ENCODE measurements at regions not wholly inside any gene's neighbourhood (a gene's known extent, or its start where the extent isn't known, plus 50 kb on each side); places are given as distances from the start of the nearest gene placed in this dataset.

DNA sequence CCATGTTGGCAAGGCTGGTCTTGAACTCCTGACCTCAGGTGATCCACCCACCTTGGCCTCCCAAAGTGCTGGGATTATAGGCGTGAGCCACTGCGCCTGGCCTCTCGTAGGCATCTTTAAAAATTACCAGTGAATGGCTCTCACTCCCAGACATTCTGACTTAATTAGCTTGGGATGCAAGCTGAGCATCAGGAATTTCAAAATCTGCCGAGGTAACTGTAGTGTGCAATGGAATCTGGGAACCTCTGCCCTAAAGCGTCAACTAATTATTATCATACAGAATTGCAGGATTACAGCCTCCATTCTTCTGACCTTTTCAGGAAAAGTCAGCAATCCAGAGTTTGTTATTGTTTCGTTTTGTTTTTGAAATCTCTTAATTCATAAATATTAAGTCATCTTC is 213.4 kb upstream of the DMAC1 start:
- TF ChIP-seq, protein P1, sequence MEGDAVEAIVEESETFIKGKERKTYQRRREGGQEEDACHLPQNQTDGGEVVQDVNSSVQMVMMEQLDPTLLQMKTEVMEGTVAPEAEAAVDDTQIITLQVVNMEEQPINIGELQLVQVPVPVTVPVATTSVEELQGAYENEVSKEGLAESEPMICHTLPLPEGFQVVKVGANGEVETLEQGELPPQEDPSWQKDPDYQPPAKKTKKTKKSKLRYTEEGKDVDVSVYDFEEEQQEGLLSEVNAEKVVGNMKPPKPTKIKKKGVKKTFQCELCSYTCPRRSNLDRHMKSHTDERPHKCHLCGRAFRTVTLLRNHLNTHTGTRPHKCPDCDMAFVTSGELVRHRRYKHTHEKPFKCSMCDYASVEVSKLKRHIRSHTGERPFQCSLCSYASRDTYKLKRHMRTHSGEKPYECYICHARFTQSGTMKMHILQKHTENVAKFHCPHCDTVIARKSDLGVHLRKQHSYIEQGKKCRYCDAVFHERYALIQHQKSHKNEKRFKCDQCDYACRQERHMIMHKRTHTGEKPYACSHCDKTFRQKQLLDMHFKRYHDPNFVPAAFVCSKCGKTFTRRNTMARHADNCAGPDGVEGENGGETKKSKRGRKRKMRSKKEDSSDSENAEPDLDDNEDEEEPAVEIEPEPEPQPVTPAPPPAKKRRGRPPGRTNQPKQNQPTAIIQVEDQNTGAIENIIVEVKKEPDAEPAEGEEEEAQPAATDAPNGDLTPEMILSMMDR (IDR thresholded peaks at IDR 0.05; ENCODE audit: poor library complexity, severe bottlenecking): no peak
- TF ChIP-seq TAF1 (IDR thresholded peaks at IDR 0.05; ENCODE audit: low read depth) (no peak), POLR2AphosphoS5 (IDR thresholded peaks at IDR 0.05) (no peak), MXI1 (conservative IDR thresholded peaks at IDR 0.05; ENCODE audit: poor library complexity, severe bottlenecking) (no peak)
- TF ChIP-seq, protein P2, sequence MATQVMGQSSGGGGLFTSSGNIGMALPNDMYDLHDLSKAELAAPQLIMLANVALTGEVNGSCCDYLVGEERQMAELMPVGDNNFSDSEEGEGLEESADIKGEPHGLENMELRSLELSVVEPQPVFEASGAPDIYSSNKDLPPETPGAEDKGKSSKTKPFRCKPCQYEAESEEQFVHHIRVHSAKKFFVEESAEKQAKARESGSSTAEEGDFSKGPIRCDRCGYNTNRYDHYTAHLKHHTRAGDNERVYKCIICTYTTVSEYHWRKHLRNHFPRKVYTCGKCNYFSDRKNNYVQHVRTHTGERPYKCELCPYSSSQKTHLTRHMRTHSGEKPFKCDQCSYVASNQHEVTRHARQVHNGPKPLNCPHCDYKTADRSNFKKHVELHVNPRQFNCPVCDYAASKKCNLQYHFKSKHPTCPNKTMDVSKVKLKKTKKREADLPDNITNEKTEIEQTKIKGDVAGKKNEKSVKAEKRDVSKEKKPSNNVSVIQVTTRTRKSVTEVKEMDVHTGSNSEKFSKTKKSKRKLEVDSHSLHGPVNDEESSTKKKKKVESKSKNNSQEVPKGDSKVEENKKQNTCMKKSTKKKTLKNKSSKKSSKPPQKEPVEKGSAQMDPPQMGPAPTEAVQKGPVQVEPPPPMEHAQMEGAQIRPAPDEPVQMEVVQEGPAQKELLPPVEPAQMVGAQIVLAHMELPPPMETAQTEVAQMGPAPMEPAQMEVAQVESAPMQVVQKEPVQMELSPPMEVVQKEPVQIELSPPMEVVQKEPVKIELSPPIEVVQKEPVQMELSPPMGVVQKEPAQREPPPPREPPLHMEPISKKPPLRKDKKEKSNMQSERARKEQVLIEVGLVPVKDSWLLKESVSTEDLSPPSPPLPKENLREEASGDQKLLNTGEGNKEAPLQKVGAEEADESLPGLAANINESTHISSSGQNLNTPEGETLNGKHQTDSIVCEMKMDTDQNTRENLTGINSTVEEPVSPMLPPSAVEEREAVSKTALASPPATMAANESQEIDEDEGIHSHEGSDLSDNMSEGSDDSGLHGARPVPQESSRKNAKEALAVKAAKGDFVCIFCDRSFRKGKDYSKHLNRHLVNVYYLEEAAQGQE (IDR thresholded peaks at IDR 0.05; ENCODE audit: borderline replicate concordance): no peak
